PFSK-1 (cell line): ENCODE measurements at regions not wholly inside any gene's neighbourhood (a gene's known extent, or its start where the extent isn't known, plus 50 kb on each side); places are given as distances from the start of the nearest gene placed in this dataset.

ENCODE experiments used
- FOXP2 ChIP-seq: optimal IDR thresholded peaks from 2 replicates; pipeline ENCODE3; 2011; ENCODE audit warnings: borderline replicate concordance, control low read depth, inconsistent platforms; ENCODE audit not compliant: insufficient read depth; ENCODE audit errors: extremely low read length, extremely low read depth
- POLR2AphosphoS5 ChIP-seq: IDR thresholded peaks from 2 replicates; pipeline ENCODE4 v1.6.1; 2012; ENCODE audit warnings: low read depth, mild to moderate bottlenecking, control low read depth, low read length, moderate library complexity
- SIN3A ChIP-seq: IDR thresholded peaks from 2 replicates; pipeline ENCODE4 v1.6.1; 2012; ENCODE audit warnings: mild to moderate bottlenecking, low read length, moderate library complexity, borderline replicate concordance; ENCODE audit not compliant: insufficient read depth
- TAF1 ChIP-seq: IDR thresholded peaks from 2 replicates; pipeline ENCODE4 v1.6.1; 2012; ENCODE audit warnings: low read length, control low read depth, borderline replicate concordance; ENCODE audit not compliant: insufficient read depth
- TF ChIP-seq, protein P1 (sequence below), 2 experiments: IDR thresholded peaks; 2 replicates each; pipeline versions ENCODE4 v1.6.1 to v1.8.0; 2011 to 2012; ENCODE audit warnings: low read depth in 2 of 2, low read length in 2 of 2, control low read depth in 1 of 2, inconsistent platforms in 1 of 2, mild to moderate bottlenecking in 1 of 2, moderate library complexity in 1 of 2; ENCODE audit not compliant: insufficient read depth in 1 of 2

DNA sequence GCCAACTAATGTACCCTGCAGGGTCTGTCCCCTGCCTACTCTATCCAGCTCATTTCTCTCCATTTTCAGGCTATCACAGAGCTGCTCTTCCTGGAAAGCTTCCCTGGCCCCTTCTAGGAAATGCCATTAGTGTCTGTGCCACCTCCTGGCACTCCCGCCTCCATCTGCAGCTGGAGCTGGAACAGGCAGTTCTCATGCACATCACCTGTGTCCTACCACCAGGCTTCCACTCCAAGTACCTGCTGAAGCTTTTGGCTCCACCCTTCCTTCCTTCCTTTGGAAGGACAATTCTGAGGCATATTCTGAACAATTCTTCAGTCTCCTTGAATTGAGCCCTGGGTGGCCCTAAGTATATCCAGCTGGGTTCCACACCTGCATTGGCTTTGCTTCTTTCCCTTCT lies 156.2 kb upstream of the ZNF618 start:
- TF ChIP-seq SIN3A: no peak
- TF ChIP-seq POLR2AphosphoS5: no peak
- TF ChIP-seq TAF1: no peak
- no peak for TF ChIP-seq FOXP2
- TF ChIP-seq, protein P1, sequence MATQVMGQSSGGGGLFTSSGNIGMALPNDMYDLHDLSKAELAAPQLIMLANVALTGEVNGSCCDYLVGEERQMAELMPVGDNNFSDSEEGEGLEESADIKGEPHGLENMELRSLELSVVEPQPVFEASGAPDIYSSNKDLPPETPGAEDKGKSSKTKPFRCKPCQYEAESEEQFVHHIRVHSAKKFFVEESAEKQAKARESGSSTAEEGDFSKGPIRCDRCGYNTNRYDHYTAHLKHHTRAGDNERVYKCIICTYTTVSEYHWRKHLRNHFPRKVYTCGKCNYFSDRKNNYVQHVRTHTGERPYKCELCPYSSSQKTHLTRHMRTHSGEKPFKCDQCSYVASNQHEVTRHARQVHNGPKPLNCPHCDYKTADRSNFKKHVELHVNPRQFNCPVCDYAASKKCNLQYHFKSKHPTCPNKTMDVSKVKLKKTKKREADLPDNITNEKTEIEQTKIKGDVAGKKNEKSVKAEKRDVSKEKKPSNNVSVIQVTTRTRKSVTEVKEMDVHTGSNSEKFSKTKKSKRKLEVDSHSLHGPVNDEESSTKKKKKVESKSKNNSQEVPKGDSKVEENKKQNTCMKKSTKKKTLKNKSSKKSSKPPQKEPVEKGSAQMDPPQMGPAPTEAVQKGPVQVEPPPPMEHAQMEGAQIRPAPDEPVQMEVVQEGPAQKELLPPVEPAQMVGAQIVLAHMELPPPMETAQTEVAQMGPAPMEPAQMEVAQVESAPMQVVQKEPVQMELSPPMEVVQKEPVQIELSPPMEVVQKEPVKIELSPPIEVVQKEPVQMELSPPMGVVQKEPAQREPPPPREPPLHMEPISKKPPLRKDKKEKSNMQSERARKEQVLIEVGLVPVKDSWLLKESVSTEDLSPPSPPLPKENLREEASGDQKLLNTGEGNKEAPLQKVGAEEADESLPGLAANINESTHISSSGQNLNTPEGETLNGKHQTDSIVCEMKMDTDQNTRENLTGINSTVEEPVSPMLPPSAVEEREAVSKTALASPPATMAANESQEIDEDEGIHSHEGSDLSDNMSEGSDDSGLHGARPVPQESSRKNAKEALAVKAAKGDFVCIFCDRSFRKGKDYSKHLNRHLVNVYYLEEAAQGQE (IDR thresholded peaks at IDR 0.05; ENCODE audit: insufficient read depth in 1 of 2, low read depth in 2 of 2, low read length in 2 of 2): no peak
